ENCODE measurements at regions not wholly inside any gene's neighbourhood (a gene's known extent, or its start where the extent isn't known, plus 50 kb on each side); places are given as distances from the start of the nearest gene placed in this dataset.

DNA sequence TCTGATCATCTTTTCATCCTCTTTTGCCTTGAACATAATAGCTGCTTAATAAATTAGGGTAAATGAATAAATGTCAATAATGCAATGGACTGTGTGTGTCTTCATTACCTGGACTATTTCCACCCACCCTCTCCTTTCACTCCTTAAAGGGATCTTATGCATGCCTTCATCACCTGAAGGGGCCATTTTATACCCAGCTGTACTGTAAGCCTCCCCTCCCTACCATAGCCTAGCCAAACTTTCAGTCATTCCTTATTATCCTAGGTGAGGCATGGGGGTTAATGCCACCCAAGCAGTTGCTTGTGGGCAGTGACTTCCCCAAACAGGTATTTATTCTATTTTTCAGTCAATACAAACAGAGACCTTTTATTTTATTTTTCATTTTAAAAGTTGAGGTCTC, 127.8 kb upstream of the PARP11 start:
- no peak for TF ChIP-seq CTCF (IDR thresholded peaks at IDR 0.05)
- TF ChIP-seq POLR2A (IDR thresholded peaks at IDR 0.05) = no peak
